ENCODE measurements at regions not wholly inside any gene's neighbourhood (a gene's known extent, or its start where the extent isn't known, plus 50 kb on each side); places are given as distances from the start of the nearest gene placed in this dataset.
"Not testable (repeated sequence)": the region's sequence is repeated elsewhere in the genome, so short reads cannot be mapped to it uniquely, and the experiment has no call there.

GRCh38 chr2:22086726-22087125 is 963.0 kb downstream of the TDRD15 start:
- BruUV-seq (replicated peaks): no TSS peak
- CTCF ChIA-PET: no interaction called here
- no peak for ATAC-seq
- TF ChIP-seq POLR2AphosphoS5 (IDR thresholded peaks at IDR 0.05; ENCODE audit: low read depth, low read length) (no peak), SIN3A (IDR thresholded peaks at IDR 0.05; ENCODE audit: borderline replicate concordance, insufficient read depth, low read depth, low read length) (no peak), CTCF (IDR thresholded peaks at IDR 0.05) (no peak)
- Histone ChIP-seq H3K4me3 (ENCODE audit: low read depth in 2 of 2, low read length in 2 of 2) (no peak overlapping the region), H3K27ac (ENCODE audit: low read length) (no peak overlapping the region), H3K36me3 (ENCODE audit: control insufficient read depth, insufficient read depth, low read length) (no peaks in the 10 kb centered on the region), H3K4me1 (ENCODE audit: control insufficient read depth, insufficient read depth, low read length) (no peaks in the 10 kb centered on the region), H3K9me3 (ENCODE audit: control insufficient read depth, insufficient read depth, low read depth, low read length) (no peaks in the 10 kb centered on the region), H3K27me3 (ENCODE audit: control insufficient read depth, insufficient read depth, low read length) (no peaks in the 10 kb centered on the region)
- POLR2A ChIA-PET: no interaction called here
- no peak for DNase-seq (ENCODE audit: low read depth, low spot score)
- intact Hi-C loops (cut with micrococcal nuclease; ENCODE audit: unreplicated experiment) (no loop called here), in situ Hi-C loops (cut with HindIII; ENCODE audit: low pct_unique_long_range_greater_than_20kb, low sequenced_read_pairs) (no loop called here)

- DNase-seq (ENCODE audit: low read depth, low spot score); H3K4me3 ChIP-seq (ENCODE audit: low read depth in 2 of 2, low read length in 2 of 2); H3K27me3 ChIP-seq (ENCODE audit: control insufficient read depth, insufficient read depth, low read length); H3K4me1 ChIP-seq (ENCODE audit: control insufficient read depth, insufficient read depth, low read length); ATAC-seq; BruUV-seq (replicated peaks); H3K36me3 ChIP-seq (ENCODE audit: control insufficient read depth, insufficient read depth, low read length); in situ Hi-C loops (cut with HindIII; ENCODE audit: low pct_unique_long_range_greater_than_20kb, low sequenced_read_pairs); CTCF ChIA-PET; H3K27ac ChIP-seq (ENCODE audit: low read length); POLR2A ChIA-PET; H3K9me3 ChIP-seq (ENCODE audit: control insufficient read depth, insufficient read depth, low read depth, low read length); intact Hi-C loops (cut with micrococcal nuclease; ENCODE audit: unreplicated experiment): not testable (repeated sequence)
Measured at GRCh38 chr2:22103617-22104016, 979.8 kb downstream of the TDRD15 start.

- intact Hi-C loops (cut with micrococcal nuclease; ENCODE audit: unreplicated experiment): no loop called here
Measured at GRCh38 chr2:22110244-22110651, 986.5 kb downstream of the TDRD15 start.

More at GRCh38 chr2:22110244-22110651, 986.5 kb downstream of the TDRD15 start:
- Histone ChIP-seq H3K9me3 (ENCODE audit: control insufficient read depth, insufficient read depth, low read depth, low read length) (no peaks in the 10 kb centered on the region), H3K4me3 (ENCODE audit: low read depth in 2 of 2, low read length in 2 of 2) (no peak overlapping the region), H3K4me1 (ENCODE audit: control insufficient read depth, insufficient read depth, low read length) (no peaks in the 10 kb centered on the region), H3K27ac (ENCODE audit: low read length) (no peak overlapping the region), H3K36me3 (ENCODE audit: control insufficient read depth, insufficient read depth, low read length) (no peaks in the 10 kb centered on the region), H3K27me3 (ENCODE audit: control insufficient read depth, insufficient read depth, low read length) (no peaks in the 10 kb centered on the region)
- no TSS peak for BruUV-seq (replicated peaks)
- no peak for ATAC-seq
- POLR2A ChIA-PET: no interaction called here
- TF ChIP-seq POLR2AphosphoS5 (IDR thresholded peaks at IDR 0.05; ENCODE audit: low read depth, low read length) (no peak), REST (IDR thresholded peaks at IDR 0.05; ENCODE audit: insufficient read depth in 1 of 2, low read depth in 2 of 2, low read length in 1 of 2) (no peak), SIN3A (IDR thresholded peaks at IDR 0.05; ENCODE audit: borderline replicate concordance, insufficient read depth, low read depth, low read length) (no peak), CTCF (IDR thresholded peaks at IDR 0.05) (no peak), TCF7L2 (IDR thresholded peaks at IDR 0.05; ENCODE audit: low read depth, low read length) (no peak)
- DNase-seq (ENCODE audit: low read depth, low spot score): no peak
- in situ Hi-C loops (cut with HindIII; ENCODE audit: low pct_unique_long_range_greater_than_20kb, low sequenced_read_pairs): no loop called here
- CTCF ChIA-PET: interaction anchor here (0.6 kb wide), 1 partner anchor 33 kb away, joined by 4 read pairs; no protein-coding TSS in a partner anchor

All from Panc1 (cell line).